ENCODE measurements at regions not wholly inside any gene's neighbourhood (a gene's known extent, or its start where the extent isn't known, plus 50 kb on each side); places are given as distances from the start of the nearest gene placed in this dataset.

DNA sequence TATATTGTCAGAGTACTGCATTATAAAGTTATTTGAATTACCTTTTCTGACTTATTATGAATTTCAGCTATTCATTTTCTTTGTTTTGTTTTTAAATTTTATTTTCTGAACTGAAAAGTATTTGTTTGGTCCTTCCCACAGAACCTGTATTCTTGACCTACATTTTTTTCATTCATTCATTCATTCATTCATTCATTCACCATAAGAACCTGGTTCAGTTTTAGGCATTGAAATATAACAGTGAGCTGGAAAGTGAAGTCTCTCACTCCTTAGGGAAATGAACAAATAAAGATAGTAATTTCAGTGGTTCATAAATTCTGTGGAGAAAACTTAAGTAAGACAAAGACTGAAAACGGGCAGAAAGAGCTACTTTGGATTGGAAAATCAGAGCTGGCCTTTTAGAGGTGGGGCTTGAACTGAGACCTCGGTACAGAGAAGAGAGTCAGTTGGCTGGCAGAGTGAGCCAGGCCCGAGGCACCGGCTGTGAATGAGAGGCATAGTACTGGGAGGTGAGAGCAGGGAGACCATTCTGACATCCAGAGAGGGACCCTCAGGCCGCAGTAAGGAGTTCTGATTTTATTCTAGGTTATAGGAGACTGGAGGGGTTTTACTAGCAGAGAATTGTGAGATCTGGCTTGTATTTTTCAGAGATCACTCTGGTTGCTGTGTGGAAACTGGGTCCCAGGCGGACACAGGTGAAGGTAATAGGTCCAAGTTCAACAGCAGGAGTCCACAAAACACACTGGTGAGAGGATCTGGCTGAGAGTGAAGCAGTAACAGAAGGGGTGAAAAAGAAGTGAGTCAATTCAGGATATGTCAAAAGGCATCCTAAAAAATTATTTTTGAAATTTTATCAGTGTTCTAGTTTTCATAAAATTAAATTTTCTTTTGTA lies 75.8 kb upstream of the FN1 start (continued):
- TF ChIP-seq, protein P1, sequence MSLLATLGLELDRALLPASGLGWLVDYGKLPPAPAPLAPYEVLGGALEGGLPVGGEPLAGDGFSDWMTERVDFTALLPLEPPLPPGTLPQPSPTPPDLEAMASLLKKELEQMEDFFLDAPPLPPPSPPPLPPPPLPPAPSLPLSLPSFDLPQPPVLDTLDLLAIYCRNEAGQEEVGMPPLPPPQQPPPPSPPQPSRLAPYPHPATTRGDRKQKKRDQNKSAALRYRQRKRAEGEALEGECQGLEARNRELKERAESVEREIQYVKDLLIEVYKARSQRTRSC (CRISPR knock-in tag; IDR thresholded peaks at IDR 0.05; ENCODE audit: low read depth) = no peak
- TF ChIP-seq, protein P2, sequence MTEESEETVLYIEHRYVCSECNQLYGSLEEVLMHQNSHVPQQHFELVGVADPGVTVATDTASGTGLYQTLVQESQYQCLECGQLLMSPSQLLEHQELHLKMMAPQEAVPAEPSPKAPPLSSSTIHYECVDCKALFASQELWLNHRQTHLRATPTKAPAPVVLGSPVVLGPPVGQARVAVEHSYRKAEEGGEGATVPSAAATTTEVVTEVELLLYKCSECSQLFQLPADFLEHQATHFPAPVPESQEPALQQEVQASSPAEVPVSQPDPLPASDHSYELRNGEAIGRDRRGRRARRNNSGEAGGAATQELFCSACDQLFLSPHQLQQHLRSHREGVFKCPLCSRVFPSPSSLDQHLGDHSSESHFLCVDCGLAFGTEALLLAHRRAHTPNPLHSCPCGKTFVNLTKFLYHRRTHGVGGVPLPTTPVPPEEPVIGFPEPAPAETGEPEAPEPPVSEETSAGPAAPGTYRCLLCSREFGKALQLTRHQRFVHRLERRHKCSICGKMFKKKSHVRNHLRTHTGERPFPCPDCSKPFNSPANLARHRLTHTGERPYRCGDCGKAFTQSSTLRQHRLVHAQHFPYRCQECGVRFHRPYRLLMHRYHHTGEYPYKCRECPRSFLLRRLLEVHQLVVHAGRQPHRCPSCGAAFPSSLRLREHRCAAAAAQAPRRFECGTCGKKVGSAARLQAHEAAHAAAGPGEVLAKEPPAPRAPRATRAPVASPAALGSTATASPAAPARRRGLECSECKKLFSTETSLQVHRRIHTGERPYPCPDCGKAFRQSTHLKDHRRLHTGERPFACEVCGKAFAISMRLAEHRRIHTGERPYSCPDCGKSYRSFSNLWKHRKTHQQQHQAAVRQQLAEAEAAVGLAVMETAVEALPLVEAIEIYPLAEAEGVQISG (CRISPR knock-in tag; IDR thresholded peaks at IDR 0.05) = no peak
- TF ChIP-seq ZFP37 (CRISPR knock-in tag; IDR thresholded peaks at IDR 0.05; ENCODE audit: borderline replicate concordance) = no peak
- 0 out of 2 replicates have a peak, but pooled peaks have one; percentile 9 for TF ChIP-seq IRF2 (CRISPR knock-in tag; IDR thresholded peaks at IDR 0.05)
- 0 out of 2 replicates have a peak, but pooled peaks have one; percentile 11 for TF ChIP-seq BCL6 (CRISPR knock-in tag; IDR thresholded peaks at IDR 0.05)
- no peak for TF ChIP-seq TBX2 (CRISPR knock-in tag; IDR thresholded peaks at IDR 0.05; ENCODE audit: borderline replicate concordance)
- TF ChIP-seq ZSCAN30 (CRISPR knock-in tag; IDR thresholded peaks at IDR 0.05) = no peak
- peak; percentile 53; the same call in 1 of the 2 replicates for TF ChIP-seq ZMYM4 (CRISPR knock-in tag; IDR thresholded peaks at IDR 0.05)
- no peak for TF ChIP-seq ZNF879 (CRISPR knock-in tag; IDR thresholded peaks at IDR 0.05)
- no peak for TF ChIP-seq SPEN (CRISPR knock-in tag; IDR thresholded peaks at IDR 0.05; ENCODE audit: low read depth)
- no peak for TF ChIP-seq ZXDC (CRISPR knock-in tag; IDR thresholded peaks at IDR 0.05)
- no peak for TF ChIP-seq IRX3 (CRISPR knock-in tag; IDR thresholded peaks at IDR 0.05; ENCODE audit: borderline replicate concordance, low read depth)
- TF ChIP-seq FOXK1 (CRISPR knock-in tag; IDR thresholded peaks at IDR 0.05; ENCODE audit: borderline replicate concordance, low read depth) = no peak
- TF ChIP-seq ZNF773 (CRISPR knock-in tag; IDR thresholded peaks at IDR 0.05; ENCODE audit: borderline replicate concordance) = no peak
- TF ChIP-seq POLR2A (IDR thresholded peaks at IDR 0.05; ENCODE audit: insufficient read depth in 1 of 2, low read depth in 2 of 2, low read length in 2 of 2) = no peak
- TF ChIP-seq ZNF17 (CRISPR knock-in tag; IDR thresholded peaks at IDR 0.05) = no peak
- TF ChIP-seq ZBTB14 (CRISPR knock-in tag; IDR thresholded peaks at IDR 0.05) = no peak
- 0 out of 2 replicates have a peak, but pooled peaks have one; percentile 16 for TF ChIP-seq GFI1 (CRISPR knock-in tag; IDR thresholded peaks at IDR 0.05; ENCODE audit: borderline replicate concordance)
- no peak for TF ChIP-seq ZNF343 (CRISPR knock-in tag; IDR thresholded peaks at IDR 0.05)
- TF ChIP-seq CBX5 (CRISPR knock-in tag; IDR thresholded peaks at IDR 0.05; ENCODE audit: borderline replicate concordance) = no peak
- 0 out of 2 replicates have a peak, but pooled peaks have one; percentile 13 for TF ChIP-seq STAG1 (CRISPR knock-in tag; IDR thresholded peaks at IDR 0.05)

Measured in HepG2 (cell line).